Stimulated activated CD4-positive, alpha-beta T cell treated with anti-CD3 and anti-CD28 coated beads, Interleukin-15, amount 100 ng/mL, for 48 hours (primary cell): ENCODE measurements at regions not wholly inside any gene's neighbourhood (a gene's known extent, or its start where the extent isn't known, plus 50 kb on each side); places are given as distances from the start of the nearest gene placed in this dataset.
A peak's percentile ranks its signal among the peaks of the same experiment; 100 is the strongest.
"Not testable (repeated sequence)": the region's sequence is repeated elsewhere in the genome, so short reads cannot be mapped to it uniquely, and the experiment has no call there.

Experiments used
- DNase-seq, 2 donors: peaks; one replicate each; pipeline ENCODE4 v3.0.0-alpha.2; 2020; ENCODE audit warnings: low read depth in 2 of 2

DNA sequence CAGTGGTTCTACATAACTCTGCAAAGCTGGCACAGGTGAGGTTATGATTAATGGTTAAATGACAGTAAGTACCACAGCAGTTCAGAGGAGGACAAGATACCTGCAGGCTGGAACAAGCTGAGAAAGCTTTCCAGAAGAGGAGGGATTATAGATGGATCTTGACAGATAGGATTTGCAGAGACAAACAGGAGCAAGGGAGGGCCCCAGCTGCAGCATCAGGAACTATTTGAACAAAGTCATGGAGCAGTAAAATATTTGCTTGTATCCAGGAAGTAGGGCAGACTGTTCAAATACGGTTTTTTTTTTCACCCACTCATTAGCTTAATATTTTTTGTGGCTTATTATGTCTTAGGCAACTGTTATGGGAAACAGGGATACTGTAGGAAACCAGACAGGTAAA lies 144.4 kb upstream of the MAN1A1 start:
- no peak for DNase-seq

DNA sequence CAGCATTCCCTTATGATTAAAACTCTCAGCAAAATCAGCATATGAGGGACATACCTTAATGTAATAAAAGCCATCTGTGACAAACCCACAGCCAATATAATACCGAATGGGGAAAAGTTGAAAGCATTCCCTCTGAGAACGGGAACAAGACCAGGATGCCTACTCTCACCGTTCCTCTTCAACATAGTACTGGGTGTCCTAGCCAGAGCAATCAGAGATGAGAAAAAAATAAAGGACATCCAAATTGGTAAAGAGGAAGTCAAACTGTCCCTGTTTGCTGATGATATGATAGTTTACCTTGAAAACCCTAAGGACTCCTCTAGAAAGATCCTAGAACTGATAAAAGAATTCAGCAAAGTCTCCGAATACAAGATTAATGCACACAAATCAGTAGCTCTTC lies 141.6 kb upstream of the MAN1A1 start:
- DNase-seq: not testable (repeated sequence)

DNA sequence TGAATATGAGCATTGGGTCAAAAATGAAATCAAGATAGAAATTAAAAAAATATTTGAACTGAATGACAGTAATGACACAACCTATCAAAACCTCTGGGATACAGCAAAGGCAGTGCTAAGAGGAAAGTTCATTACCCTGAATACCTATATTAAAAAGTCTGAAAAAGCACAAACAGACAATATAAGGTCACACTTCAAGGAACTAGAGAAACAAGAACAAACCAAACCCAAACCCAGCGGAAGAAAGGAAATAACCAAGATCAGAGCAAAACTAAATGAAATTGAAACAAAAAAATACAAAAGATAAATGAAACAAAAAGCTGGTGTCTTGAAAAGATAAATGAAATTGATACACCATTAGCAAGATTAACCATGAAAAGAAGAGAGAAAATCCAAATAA lies 140.5 kb upstream of the MAN1A1 start:
- not testable (repeated sequence) for DNase-seq

DNA sequence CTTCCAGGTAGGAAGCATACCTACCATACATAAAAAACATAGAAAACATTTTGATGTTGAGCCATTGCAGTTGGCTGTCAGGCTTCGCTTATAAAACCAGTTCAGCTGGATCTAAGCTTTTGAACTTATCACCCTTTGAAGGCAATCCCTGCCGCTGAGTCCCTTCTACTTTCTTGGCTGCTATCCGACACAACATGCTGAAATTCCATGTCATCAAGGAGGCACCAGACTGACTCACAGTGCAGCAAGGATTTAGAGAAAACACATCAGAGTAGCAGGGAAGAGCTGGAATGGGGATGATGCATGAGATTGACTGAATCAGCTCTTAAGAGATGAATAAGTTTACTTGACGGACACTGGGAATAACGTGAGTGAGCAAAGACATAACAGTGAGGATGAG lies 135.0 kb upstream of the MAN1A1 start:
- no peak for DNase-seq

DNA sequence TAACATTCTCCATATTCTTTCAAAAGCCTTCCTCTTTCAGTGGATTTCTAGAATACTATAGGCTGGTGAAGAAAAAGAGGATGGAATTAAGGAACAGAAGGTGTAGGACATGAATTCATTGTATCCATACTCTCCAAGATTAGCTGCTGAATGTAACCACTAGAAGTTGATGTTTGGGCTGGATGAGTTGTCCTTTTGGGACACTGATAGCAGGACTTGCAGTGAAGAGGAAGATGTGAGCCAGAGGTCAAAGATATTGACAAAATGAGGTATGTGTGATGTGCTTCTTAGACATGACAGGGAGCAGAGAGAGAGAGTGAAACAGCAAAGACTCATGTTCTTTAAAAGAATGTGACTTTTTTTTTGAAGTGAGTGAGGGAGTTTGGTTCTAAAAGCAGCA lies 134.3 kb upstream of the MAN1A1 start:
- DNase-seq: no peak

DNA sequence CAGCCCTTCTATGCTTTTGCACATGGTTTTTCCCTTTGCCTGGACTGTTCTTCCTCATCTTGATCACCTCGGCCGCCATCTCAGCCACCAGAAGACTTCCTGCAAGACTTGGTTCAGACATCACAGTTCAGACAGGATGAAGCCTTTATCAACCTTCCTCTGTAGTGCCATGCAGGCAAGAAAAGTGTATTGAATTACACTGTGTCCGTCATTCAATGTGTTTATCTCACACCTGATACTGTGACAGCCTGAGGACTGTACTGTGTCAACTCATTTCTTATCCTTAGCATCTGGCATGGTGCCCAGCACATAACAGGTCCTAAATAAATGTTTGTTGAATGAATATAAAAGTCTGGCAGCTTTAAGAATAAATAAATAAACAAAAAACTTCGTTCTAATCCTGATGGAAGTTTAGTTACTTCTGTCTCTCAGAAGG lies 133.3 kb upstream of the MAN1A1 start:
- DNase-seq: no peak

DNA sequence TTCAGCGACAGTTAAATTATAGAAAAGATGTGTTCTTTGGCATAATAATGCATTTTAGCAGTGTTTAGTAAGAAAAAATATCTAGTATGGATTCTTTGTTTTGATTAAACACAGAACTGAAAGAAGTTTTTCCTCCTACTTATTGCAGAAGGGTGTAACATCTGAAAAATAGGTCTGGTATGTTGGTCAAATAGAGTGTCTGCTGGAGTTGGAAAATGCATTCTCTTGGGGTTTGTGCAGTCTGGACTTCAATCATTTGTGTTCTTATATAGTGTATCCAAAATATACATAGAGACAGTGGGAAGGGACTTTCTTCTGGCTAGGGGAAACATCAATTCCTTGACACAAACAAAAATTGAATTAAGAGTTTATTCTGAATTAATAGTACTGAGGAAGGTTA lies 132.4 kb upstream of the MAN1A1 start:
- DNase-seq: no peak

DNA sequence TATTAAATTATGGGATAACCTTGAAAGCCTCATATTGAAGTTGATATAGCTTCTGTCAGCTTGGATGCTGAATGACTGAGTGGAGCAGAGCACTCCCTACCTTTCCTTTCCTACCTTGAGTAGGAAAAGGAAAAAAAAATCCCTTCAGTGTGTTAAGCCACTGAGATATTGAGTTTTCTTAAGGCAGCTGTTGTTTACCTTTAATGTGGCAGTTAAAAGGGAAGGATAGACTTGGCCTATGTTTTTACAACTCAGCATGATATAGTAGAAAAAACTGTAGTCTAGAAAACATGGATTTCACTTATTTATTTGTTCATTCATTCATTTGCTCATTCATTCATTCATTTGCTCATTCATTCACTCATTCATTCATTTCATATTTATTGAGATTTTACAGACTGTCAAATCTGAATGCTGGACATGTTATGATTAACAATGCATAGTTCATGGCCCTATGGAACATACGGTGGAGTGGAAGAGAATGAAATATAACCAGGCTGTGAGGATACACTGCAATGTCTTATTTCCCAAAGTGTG lies 131.5 kb upstream of the MAN1A1 start:
- DNase-seq: no peak

DNA sequence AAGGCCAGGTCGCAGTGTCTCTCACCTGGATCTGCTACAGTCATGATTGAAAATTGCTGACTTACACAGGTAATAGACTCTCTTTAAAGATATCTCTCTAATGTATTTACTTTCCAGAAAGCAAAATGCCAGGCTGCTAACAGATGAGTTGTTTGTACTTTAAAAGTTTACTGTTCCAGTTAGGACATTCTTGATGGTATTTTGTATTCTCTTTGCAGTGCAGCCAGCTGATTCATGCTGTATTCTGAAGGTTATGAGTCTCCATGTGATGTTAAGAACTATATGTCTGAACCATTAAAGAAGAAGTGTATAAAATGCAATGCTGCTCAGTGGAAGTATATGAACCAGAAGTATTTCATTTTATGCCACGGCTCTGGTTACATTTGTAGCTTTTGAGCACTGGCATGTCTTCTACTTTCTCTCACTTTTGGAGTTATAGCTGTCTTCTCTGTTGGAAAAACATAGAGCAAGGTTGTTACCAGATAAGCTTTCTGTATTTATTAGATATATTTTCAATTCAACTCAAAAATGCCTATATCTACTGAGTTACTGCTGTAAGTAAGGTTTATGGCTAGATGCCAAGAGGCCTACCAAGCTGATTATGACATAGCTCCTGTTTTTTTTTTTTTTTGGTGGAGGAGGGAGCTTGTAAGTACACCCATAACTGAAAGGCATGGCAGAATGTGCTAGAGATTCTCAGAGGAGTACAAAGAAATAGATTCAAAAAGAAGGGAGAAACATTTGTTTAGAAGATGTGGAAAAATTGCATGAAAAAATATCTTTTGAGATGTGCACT lies 130.5 kb upstream of the MAN1A1 start:
- DNase-seq: no peak

DNA sequence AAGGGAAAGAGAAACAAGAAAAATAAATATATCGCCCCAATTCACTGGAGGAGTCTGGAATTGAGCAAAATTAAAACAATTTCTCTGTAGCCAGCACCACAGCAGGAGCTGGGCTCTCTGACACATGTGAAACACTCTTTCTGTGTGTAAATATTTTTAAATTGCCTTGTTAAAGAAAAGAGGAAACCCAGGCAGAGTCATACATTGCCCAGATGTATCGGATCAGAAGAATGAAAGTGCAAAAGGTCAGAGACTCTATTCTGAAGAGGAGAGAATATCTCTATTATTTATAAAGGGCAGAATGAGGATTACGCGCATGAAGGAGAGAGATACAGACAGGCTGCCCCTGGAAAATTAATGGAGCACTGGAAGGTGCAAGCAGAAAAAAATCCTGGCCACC lies 127.0 kb upstream of the MAN1A1 start:
- no peak for DNase-seq

DNA sequence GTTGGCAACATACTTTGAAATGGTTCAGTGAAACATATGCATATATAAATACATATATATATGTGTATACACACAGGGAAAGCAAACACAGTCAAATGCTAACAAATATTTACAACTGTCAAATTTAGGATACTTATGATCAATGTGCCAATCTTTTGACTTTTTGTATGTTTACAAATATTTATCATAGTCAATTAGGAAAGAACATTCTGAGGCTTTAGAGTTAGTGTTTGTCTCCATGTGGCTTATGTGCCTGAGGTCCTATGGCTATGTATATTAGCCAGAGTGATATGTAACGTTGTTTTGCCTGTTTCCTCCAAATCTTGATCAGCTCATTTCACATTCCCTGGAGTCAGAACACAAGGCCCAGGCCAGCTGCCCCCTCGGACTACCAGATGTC lies 126.5 kb upstream of the MAN1A1 start:
- DNase-seq: no peak

DNA sequence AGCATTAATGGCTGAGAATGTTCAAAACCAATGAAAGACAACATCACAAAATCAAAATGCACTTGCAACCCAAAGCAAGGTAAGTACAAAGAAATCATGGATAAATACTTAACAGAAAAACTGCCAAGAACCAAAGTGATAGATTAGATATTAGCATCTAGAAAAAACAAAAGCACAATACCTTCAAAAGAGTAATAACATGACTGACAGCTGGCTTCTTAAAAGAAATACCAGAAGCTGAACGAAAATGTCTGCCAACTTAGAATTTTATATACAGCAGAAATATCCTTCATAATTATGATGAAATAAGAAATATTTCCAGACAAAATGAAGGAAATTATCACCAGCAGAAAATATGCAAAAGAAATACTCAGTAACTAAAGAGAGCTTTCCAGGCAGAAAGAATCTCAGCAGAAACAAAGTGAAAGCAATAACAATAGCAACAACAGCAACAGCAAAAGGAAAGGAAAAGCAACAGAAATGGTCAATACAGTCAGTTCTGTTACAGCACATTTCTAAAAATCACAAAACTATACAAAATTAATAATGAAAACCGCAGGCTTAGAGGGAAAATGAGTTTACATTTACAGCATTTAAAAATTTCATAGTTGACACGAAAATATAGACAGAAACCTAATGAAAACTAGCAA lies 121.5 kb upstream of the MAN1A1 start:
- DNase-seq: no peak

DNA sequence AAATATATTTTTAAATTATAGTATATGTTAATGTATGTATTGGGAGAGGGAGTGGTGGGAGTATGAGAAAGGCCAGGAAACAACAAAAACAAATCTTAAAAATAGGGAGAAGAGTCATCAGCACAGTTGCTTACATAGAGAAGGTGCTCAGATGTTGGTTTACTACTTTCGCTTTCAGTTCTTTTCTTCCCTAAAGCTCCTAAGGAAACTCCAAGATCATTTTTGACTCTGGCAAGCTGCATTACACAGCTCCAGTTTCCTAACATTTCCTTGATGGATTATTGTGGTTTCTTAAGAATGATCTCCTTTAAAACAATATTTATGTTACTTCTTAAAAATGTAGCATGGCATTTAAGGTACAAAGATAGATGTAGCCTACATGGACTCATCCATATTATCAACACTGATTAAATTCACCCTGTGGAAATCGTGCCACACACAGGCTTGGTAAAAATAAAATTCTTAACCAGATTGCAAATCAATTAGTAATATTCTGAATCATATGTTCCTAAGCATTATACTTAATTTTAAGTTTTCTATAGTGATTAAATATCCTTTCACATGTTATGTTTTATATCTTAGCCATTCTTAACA lies 118.0 kb upstream of the MAN1A1 start:
- no peak for DNase-seq

DNA sequence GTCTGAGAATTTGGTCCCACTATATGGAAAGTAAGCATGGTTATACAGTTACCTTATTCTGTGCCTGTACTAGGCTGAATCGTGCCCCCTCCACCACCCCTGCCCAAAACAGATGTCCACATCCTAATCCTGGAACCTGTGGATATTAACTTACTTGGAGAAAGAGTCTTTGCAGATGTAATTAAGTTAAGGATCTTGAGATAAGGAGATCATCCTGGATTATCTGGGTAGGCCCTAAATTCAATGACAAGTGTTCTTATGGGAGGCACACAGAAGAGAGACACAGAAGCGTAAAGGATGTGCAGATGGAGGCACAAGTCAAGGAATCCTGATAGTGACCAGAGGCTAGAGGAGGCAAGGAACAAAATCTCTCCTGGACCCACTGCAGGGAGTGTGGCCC lies 116.7 kb upstream of the MAN1A1 start:
- no peak for DNase-seq

DNA sequence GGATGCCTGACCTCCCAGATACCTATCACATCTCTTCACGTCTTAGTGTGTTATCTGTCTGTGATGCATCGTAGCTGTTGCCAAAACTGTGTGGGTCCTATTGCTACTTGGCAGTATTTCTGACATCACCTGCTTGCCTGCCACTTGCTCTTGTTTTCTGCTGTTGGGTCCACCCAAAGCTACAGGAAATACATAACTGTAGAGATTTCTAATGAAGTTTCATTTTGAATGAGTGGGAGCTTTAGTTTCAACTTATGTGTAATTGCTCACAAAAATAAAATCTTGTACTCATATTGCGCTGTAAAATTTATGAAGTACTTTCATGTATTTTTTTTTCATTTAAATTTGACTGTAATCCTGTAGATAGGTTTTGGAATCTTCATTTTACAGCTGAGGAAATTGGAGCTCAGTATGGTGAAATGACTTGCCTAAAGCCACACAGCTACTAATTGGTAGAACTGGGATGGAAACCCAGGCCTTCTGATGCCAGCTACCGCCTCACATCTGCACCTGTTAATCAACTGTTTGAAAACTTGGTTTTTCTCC lies 113.6 kb upstream of the MAN1A1 start:
- DNase-seq: peak in 1 of 2 donors; percentile 8

DNA sequence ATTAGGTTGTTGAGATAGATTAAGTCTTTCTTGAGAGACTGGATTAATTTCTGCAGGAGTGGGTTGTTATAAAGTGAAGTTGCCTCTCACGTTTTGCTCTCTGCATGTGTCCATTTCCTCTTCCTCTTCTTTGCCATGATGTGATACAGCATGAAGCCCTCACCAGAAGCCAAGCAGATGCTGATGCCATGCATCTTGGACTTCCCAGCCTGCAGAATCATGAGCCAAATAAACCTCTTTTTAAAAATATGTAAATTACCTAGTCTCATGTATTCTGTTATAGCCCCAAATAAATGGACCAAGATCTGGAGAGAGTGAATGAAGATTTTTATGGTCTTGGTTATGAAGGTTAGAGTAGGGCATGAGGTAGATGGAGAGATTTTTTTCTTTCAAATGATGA lies 111.6 kb upstream of the MAN1A1 start:
- no peak for DNase-seq

DNA sequence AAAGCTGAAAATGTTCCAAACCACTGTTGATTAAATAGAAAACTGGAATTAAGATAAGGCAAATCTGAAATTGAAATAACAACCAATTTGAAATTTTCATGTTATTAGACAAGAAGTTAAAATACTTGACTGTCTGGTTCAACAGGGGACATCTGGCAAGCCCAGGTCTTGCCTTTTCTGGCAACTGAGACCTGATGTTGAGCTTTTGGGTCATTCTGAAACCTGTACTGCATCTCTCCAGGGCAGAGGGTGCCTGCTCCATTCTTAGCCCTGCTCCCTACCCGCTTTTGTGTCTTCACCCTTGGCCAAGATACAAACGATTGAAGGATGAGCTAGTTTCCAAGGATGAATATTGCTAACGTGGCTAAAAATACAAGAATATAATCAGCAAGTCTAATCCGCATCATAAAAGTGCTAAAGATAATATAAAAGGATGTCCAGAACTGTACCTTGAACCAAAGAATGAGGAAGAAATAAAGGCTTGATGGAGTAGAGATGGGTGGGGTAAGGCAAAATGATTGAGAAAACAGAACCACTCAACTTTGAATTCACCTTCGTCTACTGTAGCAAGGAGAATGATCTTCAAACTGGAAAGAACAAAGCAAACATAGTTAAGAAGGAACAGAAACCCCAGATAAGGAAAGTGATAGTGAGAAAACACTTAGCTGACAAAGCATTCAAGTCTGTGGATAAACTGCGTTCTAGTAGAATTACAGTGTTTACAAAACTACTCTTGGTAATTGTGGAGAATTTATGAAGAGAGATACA lies 109.8 kb upstream of the MAN1A1 start:
- DNase-seq: no peak

DNA sequence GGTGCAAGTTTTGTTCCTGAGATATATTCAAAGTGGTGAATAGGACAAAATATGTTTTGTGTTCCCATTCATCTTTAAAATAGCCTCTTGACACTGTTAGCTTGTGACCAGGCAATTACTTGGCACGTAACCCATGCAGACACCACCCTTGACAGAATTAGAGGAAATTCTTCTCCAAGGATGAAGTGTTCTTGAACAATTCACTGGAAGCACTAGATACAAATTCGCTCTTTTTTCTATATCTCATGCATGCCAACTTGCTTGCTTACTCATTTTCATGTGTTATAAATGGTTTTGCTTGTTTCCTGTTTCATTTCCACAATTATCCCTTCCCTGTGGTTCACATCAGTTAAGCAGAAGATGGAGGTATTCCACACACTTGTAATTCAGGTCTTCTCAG lies 105.2 kb upstream of the MAN1A1 start:
- DNase-seq: no peak

DNA sequence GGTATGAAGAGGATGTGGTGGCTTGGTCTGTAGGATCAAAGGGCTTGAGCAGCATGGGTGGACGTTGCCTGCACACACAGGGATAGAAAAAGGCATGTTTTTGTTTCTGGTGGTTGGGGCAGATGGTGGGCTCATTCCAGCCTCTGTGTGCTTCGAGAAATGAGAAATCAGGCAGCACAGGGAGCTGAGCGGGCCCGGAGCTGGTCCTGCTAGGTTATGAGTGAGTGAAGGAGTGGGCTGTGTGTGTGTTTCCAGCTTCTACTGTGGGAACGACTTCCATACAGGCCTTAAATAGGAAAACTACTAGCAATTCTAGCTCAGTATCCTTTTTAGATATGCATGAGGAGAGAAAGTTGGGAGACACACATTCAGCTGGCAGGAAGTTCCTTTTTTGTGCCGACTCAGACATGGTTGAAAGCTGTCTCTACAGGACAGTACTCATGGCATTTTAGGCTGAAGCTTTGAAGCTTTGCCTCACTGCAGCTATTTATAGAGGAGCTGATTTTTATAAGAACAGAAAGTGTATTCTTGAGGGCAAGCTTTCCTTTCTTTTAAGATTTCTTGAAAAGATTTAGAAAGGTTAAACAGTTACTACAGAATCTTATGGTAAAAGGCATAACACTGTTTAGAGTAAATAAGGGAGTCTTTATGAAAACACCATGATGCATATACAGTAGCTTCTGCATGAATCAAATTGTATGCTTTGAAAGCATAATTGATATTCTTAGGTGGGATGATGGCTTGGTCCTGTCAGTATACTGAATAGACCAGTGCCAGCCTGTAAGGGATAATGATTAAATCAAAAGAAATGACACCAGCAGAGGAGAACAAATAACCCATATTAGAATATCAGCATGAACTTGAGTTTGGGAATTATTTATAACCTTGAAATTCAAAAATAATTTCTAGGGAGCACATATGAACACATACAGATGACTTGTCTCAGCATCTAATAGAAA lies 104.0 kb upstream of the MAN1A1 start:
- no peak for DNase-seq

DNA sequence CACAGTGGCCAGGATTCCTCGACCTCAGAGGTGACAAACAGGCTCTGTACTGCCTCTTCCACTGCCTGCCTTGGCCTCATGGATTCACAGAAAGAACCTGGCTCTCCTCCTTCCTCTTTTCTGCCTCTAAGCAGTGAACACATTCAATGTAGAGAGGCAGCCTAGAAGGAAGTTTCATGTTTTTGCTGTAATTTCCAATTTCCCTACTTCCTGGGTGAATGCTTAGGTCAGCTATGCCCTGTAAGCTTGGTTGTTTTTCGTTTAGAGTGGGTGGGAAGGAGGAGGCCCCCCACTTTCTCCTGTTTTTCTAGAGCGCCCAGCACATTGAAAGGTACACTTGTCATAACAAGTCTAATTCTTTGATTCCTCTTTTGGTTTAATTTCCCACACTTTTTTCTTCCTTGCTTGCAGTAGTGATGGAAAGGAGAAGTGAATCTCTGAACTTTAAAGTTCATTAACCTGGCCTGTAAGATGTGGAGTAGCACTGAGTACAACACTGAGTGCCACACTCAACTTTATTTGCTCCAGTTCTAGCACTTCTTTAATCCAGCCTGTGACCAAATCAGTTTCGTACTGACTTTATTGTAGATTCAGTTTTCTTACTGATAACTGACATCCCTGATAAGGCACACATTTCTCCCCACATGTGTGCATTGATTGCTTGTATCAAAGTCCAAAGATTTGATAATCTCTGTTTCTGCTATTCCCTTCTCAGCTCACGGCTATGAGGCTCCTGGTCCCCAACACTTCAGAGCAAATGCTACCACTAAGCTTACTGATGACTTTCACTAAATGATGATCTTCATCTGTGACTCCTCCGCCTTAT lies 100.0 kb upstream of the MAN1A1 start:
- no peak for DNase-seq
